Mucosa of descending colon (tissue), 3 donors: ENCODE measurements at regions not wholly inside any gene's neighbourhood (a gene's known extent, or its start where the extent isn't known, plus 50 kb on each side); places are given as distances from the start of the nearest gene placed in this dataset.

Experiments used
- ATAC-seq: fragments of 200-7000 bp; cut with Tn5 transposase; one replicate; pipeline ENCODE4 v1.9.1; 2020; ENCODE audit warnings: mild to moderate bottlenecking, moderate library complexity
- DNase-seq, 3 donors: peaks; one replicate each; pipeline ENCODE4 v3.0.0-alpha.2; 2020
- H3K36me3 ChIP-seq: fragments of 200-600 bp; one replicate; pipeline ENCODE4 v1.8.0; 2021; ENCODE audit warnings: low read depth, mild to moderate bottlenecking
- H3K4me1 ChIP-seq: fragments of 200-600 bp; one replicate; pipeline ENCODE4 v1.8.0; 2021; ENCODE audit warnings: low read depth, mild to moderate bottlenecking
- H3K4me3 ChIP-seq: fragments of 200-600 bp; one replicate; pipeline ENCODE4 v1.8.0; 2021; ENCODE audit warnings: mild to moderate bottlenecking
- H3K9me3 ChIP-seq: fragments of 200-600 bp; one replicate; pipeline ENCODE4 v1.8.0; 2021; ENCODE audit warnings: mild to moderate bottlenecking
- intact Hi-C, 2 donors: fragments of 100-400 bp; cut with DNase I in 1 of 2; cut with micrococcal nuclease in 1 of 2; formaldehyde crosslinking; loops; one replicate each; pipeline versions ENCODE4 v1.11.0 to v1.11.1; 2022; cut with DNase I, micrococcal nuclease
- TF ChIP-seq, protein P1 (sequence below): fragments of 200-600 bp; IDR thresholded peaks from one replicate; pipeline ENCODE4 v1.8.0; 2022; ENCODE audit warnings: antibody characterized with exemption, mild to moderate bottlenecking
- donor health status: DM: no; HTN: no; CAD: no; lungs with moderate emphysema.
- donor health status: DM: no; HTN: no; CAD: no.
- donor health status: DM: no; HTN: yes; CAD: no.

DNA sequence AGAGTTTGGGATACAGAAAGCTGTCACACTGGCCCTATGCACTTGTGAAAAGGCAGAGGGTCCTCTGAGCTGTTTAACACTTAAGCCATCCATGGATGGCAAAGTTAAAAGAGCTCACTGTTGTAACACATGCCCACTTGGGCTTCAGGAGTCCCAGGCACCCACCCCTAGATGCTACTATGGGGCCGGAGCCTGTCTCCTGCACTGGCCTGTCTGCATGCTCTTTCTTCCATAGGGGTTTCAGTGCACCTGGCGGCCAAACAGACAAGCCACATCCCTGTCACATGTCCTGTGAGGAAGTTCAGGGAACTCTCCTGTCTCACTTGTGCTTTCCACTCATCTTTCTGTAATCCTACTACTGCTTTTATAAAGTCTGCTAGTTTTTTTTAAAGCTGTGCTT, 2586.0 kb downstream of the PCDH7 start:
- H3K4me1 ChIP-seq = no peaks in the 10 kb centered on the region
- DNase-seq = no peak
- no peaks in the 10 kb centered on the region for H3K36me3 ChIP-seq
- no peak overlapping the region for H3K4me3 ChIP-seq
- ATAC-seq = no peak
- TF ChIP-seq, protein P1, sequence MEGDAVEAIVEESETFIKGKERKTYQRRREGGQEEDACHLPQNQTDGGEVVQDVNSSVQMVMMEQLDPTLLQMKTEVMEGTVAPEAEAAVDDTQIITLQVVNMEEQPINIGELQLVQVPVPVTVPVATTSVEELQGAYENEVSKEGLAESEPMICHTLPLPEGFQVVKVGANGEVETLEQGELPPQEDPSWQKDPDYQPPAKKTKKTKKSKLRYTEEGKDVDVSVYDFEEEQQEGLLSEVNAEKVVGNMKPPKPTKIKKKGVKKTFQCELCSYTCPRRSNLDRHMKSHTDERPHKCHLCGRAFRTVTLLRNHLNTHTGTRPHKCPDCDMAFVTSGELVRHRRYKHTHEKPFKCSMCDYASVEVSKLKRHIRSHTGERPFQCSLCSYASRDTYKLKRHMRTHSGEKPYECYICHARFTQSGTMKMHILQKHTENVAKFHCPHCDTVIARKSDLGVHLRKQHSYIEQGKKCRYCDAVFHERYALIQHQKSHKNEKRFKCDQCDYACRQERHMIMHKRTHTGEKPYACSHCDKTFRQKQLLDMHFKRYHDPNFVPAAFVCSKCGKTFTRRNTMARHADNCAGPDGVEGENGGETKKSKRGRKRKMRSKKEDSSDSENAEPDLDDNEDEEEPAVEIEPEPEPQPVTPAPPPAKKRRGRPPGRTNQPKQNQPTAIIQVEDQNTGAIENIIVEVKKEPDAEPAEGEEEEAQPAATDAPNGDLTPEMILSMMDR = no peak
- intact Hi-C loops = no loop called here
- peaks cover 16% of the 10 kb centered on the region for H3K9me3 ChIP-seq

DNA sequence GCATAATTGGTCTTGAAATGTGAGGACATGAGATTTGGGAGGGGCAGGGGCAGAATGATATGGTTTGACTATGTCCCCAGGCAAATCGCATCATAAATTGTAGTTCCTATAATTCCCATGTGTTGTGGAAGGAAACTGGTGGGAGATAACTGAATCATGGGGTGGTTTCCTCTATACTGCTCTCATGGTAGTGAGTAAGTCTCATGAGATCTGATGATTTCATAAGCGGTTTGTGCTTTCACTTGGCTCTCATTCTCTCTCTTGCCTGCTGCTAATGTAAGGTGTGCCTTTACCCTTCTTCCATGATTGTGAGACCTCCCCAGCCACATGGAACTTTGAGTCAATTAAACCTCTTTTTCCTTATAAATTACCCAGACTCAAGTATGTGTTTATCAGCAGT, 2595.9 kb downstream of the PCDH7 start:
- intact Hi-C loops = no loop called here
- ATAC-seq (no peak), DNase-seq (no peak)
- TF ChIP-seq, protein P1 = no peak
- peaks cover 25% of the 10 kb centered on the region for H3K9me3 ChIP-seq
- H3K4me1 ChIP-seq = no peaks in the 10 kb centered on the region
- H3K36me3 ChIP-seq = no peaks in the 10 kb centered on the region
- no peak overlapping the region for H3K4me3 ChIP-seq

DNA sequence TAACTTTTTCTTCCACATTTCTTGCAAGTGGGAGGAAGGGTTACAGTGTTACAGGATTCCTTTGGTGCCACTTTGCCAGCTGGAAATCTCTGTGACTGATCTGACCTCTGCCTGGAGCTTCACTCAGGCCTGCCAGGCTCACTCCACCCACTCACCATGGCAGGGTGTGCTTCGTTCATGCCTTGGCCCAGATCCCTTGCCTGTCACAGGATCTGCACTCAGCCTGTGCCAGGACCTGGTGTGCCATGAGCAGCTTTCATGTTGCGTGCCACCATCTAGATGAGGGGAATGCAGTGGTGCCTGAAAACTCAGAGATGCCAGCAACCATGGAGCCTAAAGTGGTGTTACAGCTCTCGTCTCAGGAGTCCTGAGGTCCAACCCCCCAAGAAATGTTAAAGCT, 2596.4 kb downstream of the PCDH7 start:
- Histone ChIP-seq H3K4me1 (no peaks in the 10 kb centered on the region), H3K4me3 (no peak overlapping the region), H3K36me3 (no peaks in the 10 kb centered on the region), H3K9me3 (peaks cover 22% of the 10 kb centered on the region)
- TF ChIP-seq, protein P1 = no peak
- no peak for ATAC-seq
- intact Hi-C loops = no loop called here
- no peak for DNase-seq

DNA sequence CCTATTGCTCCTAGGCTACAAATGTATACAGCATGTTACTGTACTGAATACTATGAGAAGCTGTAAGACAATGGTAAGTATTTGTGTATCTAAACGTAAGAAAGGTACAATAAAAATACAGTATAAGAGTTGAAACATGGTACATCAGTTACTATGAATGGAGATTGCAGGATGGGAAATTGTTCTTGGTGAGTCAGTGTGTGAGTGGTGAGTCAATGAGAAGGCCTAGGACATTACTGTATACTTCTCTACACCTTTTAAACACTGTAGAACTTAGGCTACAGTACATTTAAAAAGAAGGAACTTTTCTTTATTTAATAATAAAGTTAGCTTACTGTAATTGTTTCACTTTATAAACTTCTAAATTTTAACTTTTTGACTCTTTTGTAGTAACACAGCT, 2603.2 kb downstream of the PCDH7 start:
- no peak for ATAC-seq

GRCh38 chr4:33334416-33334815, 2614.2 kb downstream of the PCDH7 start:
- H3K4me3 ChIP-seq = no peak overlapping the region
- H3K9me3 ChIP-seq = peaks cover 47% of the 10 kb centered on the region
- ATAC-seq (no peak), DNase-seq (no peak)
- TF ChIP-seq, protein P1 = no peak
- H3K36me3 ChIP-seq = no peaks in the 10 kb centered on the region
- intact Hi-C loops = no loop called here
- no peaks in the 10 kb centered on the region for H3K4me1 ChIP-seq

More for the DNA sequence above, 2603.2 kb downstream of the PCDH7 start:
- Histone ChIP-seq H3K9me3 (peaks cover 13% of the 10 kb centered on the region), H3K4me1 (no peaks in the 10 kb centered on the region), H3K4me3 (no peak overlapping the region), H3K36me3 (no peaks in the 10 kb centered on the region)
- TF ChIP-seq, protein P1 = no peak
- intact Hi-C loops = no loop called here
- no peak for DNase-seq

DNA sequence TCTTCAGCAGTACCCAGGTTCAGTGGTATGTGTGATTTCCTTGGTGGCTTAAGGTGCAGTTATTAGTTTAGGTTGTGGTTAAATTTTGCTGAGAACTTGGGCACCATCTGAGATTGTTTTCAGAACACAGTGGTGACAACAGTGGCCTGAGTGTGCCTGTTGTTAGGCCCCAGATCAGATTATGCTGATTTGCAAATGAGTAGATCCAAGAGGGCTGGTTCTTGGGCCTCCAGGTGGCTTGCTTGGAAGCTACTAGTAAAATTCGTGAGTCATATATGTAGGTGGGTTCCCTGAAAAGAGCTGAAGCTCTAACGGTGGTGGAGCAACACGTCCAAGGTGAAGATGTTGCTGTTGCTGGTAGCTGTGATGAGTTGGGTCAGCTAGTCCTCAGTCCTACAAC, 2619.6 kb downstream of the PCDH7 start:
- ATAC-seq (no peak), DNase-seq (no peak)
- H3K9me3 ChIP-seq = peaks cover 45% of the 10 kb centered on the region
- TF ChIP-seq, protein P1 = no peak
- intact Hi-C loops = no loop called here
- no peaks in the 10 kb centered on the region for H3K4me1 ChIP-seq
- H3K36me3 ChIP-seq = no peaks in the 10 kb centered on the region
- H3K4me3 ChIP-seq = no peak overlapping the region
